GM12878 (cell line): ENCODE measurements at regions not wholly inside any gene's neighbourhood (a gene's known extent, or its start where the extent isn't known, plus 50 kb on each side); places are given as distances from the start of the nearest gene placed in this dataset.

Experiments used
- ATAC-seq: fragments of 200-7000 bp; cut with Tn5 transposase; 3 replicates; pipeline ENCODE4 v1.9.1; 2020; ENCODE audit warnings: mild to moderate bottlenecking, moderate library complexity
- BruUV-seq: library from RNA; stranded (reverse); fragments of 400-500 nt; replicated peaks from 2 replicates; lab custom pipeline; 2021; lab: Mats Ljungman, UMichigan
- CTCF ChIA-PET: fragments of 300-600 bp; sonication (Branson Sonifier 250); formaldehyde crosslinking; extraction: SDS; loops from one replicate; lab custom pipeline; 2021; ENCODE audit warnings: inconsistent platforms; lab: Yijun Ruan, JAX
- POLR2A ChIA-PET: fragments of 350-600 bp; formaldehyde crosslinking; extraction: SDS; loops from one replicate; lab custom pipeline; 2021; ENCODE audit warnings: inconsistent platforms; lab: Charles Lee
- RAD21 ChIA-PET: fragments of 300-600 bp; sonication (Branson Sonifier 250); formaldehyde crosslinking; loops from one replicate; lab custom pipeline; 2023; ENCODE audit warnings: antibody characterized with exemption; ENCODE audit not compliant: unreplicated experiment; lab: Charles Lee
- SMC1A ChIA-PET: fragments of 300-600 bp; sonication (Branson Sonifier 250); formaldehyde crosslinking; loops from one replicate; lab custom pipeline; 2023; ENCODE audit not compliant: unreplicated experiment, uncharacterized antibody; lab: Charles Lee
- DNase-seq: peaks from one replicate; pipeline ENCODE4 v3.0.0-alpha.2; 2011; ENCODE audit warnings: low read depth, low spot score
- FAIRE-seq: peaks from 3 replicates; lab custom pipeline; 2011; peaks lifted over from hg19 to GRCh38; lab: Jason Lieb, UNC
- H2AFZ ChIP-seq: 2 replicates; pipeline ENCODE4 v1.6.0; 2011; ENCODE audit warnings: low read depth, low read length, control low read depth; ENCODE audit not compliant: control insufficient read depth
- H3K27ac ChIP-seq: 2 replicates; pipeline ENCODE4 v1.5.1; 2011; ENCODE audit warnings: control low read depth; ENCODE audit not compliant: control insufficient read depth, insufficient read depth
- H3K27me3 ChIP-seq, 2 experiments: replicated peaks in 1 of 2; 2 replicates each; pipeline versions ENCODE4 v1.6.0 to v1.6.1; 2011; ENCODE audit warnings: low read length in 1 of 2; ENCODE audit not compliant: control insufficient read depth in 2 of 2, insufficient read depth in 2 of 2
- H3K36me3 ChIP-seq, 2 experiments: 2 replicates each; pipeline ENCODE4 v1.5.1; 2011; ENCODE audit warnings: low read length in 1 of 2; ENCODE audit not compliant: control insufficient read depth in 2 of 2, insufficient read depth in 2 of 2
- H3K4me1 ChIP-seq: 2 replicates; pipeline ENCODE4 v1.6.1; 2011; ENCODE audit warnings: mild to moderate bottlenecking, low read length, moderate library complexity, mixed read lengths; ENCODE audit not compliant: control insufficient read depth, insufficient read depth
- H3K4me2 ChIP-seq: 2 replicates; pipeline ENCODE4 v1.6.0; 2011; ENCODE audit warnings: control low read depth; ENCODE audit not compliant: control insufficient read depth, insufficient read depth
- H3K4me3 ChIP-seq: fragments of 200-600 bp; sonication (generic); 2 replicates; pipeline ENCODE4 v1.5.1; 2016
- H3K79me2 ChIP-seq: 2 replicates; pipeline ENCODE4 v1.6.0; 2011; ENCODE audit warnings: low read length; ENCODE audit not compliant: control insufficient read depth, insufficient read depth
- H3K9ac ChIP-seq: 2 replicates; pipeline ENCODE4 v1.8.0; 2011; ENCODE audit warnings: low read length, control low read depth, mixed read lengths; ENCODE audit not compliant: control insufficient read depth, insufficient read depth
- H3K9me3 ChIP-seq: replicated peaks from 3 replicates; pipeline ENCODE4 v1.5.1; 2011; ENCODE audit warnings: mild to moderate bottlenecking, low read length; ENCODE audit not compliant: control insufficient read depth, insufficient read depth
- H4K20me1 ChIP-seq: 2 replicates; pipeline ENCODE4 v1.6.0; 2011; ENCODE audit not compliant: control insufficient read depth, insufficient read depth
- IRF3 ChIP-seq: fragments of 450-650 bp; IDR thresholded peaks from 2 replicates; pipeline ENCODE4 v1.6.1; 2014; ENCODE audit warnings: mild to moderate bottlenecking
- MEF2B ChIP-seq: fragments of 450-650 bp; IDR thresholded peaks from 2 replicates; pipeline ENCODE4 v1.6.1; 2018; ENCODE audit warnings: mild to moderate bottlenecking, moderate library complexity; ENCODE audit not compliant: partially characterized antibody, poor library complexity, severe bottlenecking
- NFYB ChIP-seq: IDR thresholded peaks from 2 replicates; pipeline ENCODE4 v1.6.1; 2011; ENCODE audit warnings: low read depth, mild to moderate bottlenecking, low read length, improper control_type of control experiment, moderate library complexity; ENCODE audit not compliant: insufficient read depth
- NR2C2 ChIP-seq: IDR thresholded peaks from 2 replicates; pipeline ENCODE4 v1.6.1; 2011; ENCODE audit warnings: borderline replicate concordance, low read depth; ENCODE audit not compliant: control insufficient read depth, insufficient read length
- RELB ChIP-seq: fragments of 450-650 bp; IDR thresholded peaks from 2 replicates; pipeline ENCODE4 v1.6.1; 2017; ENCODE audit warnings: low read depth, mild to moderate bottlenecking, moderate library complexity
- SMAD1 ChIP-seq: fragments of 450-650 bp; IDR thresholded peaks from 2 replicates; pipeline ENCODE4 v1.6.1; 2018; ENCODE audit warnings: mild to moderate bottlenecking, low read depth; ENCODE audit not compliant: partially characterized antibody
- SMARCA5 ChIP-seq: fragments of 450-650 bp; IDR thresholded peaks from 2 replicates; pipeline ENCODE4 v1.6.1; 2017; ENCODE audit warnings: mild to moderate bottlenecking
- SP1 ChIP-seq: IDR thresholded peaks from one replicate; pipeline ENCODE4 v1.6.1; 2011; ENCODE audit warnings: low read depth, low read length
- SPI1 ChIP-seq: IDR thresholded peaks from 2 replicates; pipeline ENCODE4 v1.6.1; 2011; ENCODE audit warnings: low read depth, mild to moderate bottlenecking, low read length, moderate library complexity, borderline replicate concordance; ENCODE audit not compliant: insufficient read depth
- SREBF1 ChIP-seq: IDR thresholded peaks from 2 replicates; pipeline ENCODE4 v1.6.1; 2012; ENCODE audit warnings: mild to moderate bottlenecking, low read length
- WGBS: methylation state at CpG from one replicate; pipeline ENCODE4 v1.1.6; 2016; ENCODE audit warnings: low lambda C conversion rate; ENCODE audit not compliant: insufficient replicate concordance, insufficient coverage; ENCODE audit errors: missing lambda C conversion rate; 5-methylcytosine and 5-hydroxymethylcytosine counted together
- in situ Hi-C: fragments of 300-500 bp; cut with MboI; formaldehyde crosslinking; loops from 9 replicates; pipeline ENCODE4 v1.14.3; 2018; ENCODE audit warnings: mixed read lengths
- intact Hi-C: fragments of 100-400 bp; cut with micrococcal nuclease; formaldehyde crosslinking; loops from one replicate; pipeline ENCODE4 v1.14.2; 2022; ENCODE audit not compliant: unreplicated experiment
- TF ChIP-seq, protein P1 (sequence below): IDR thresholded peaks from 2 replicates; pipeline ENCODE4 v1.6.1; 2012; ENCODE audit warnings: low read length, inconsistent platforms

- H3K27ac ChIP-seq, result no peak overlapping the region
- ChIA-PET POLR2A (no interaction called here), CTCF (no interaction called here), SMC1A (no interaction called here), RAD21 (no interaction called here)
- H3K9ac ChIP-seq, result no peak overlapping the region
- intact Hi-C loops (no loop called here), in situ Hi-C loops (no loop called here)
- no peaks in the 10 kb centered on the region for H3K4me1 ChIP-seq
- no peaks in the 10 kb centered on the region for H4K20me1 ChIP-seq
- no peak overlapping the region for H2AFZ ChIP-seq
- no peak overlapping the region for H3K4me3 ChIP-seq
- DNase-seq, result no peak
- no peak overlapping the region for H3K4me2 ChIP-seq
- no peak for FAIRE-seq
- no TSS peak for BruUV-seq
- H3K9me3 ChIP-seq, result no peaks in the 10 kb centered on the region
- TF ChIP-seq MEF2B (no peak), SMAD1 (no peak)
- no peak for ATAC-seq
- 9% methylated on average over 1 of the region's 1 CpG for WGBS
- no peaks in the 10 kb centered on the region for H3K27me3 ChIP-seq
- no peaks in the 10 kb centered on the region for H3K79me2 ChIP-seq
- no peaks in the 10 kb centered on the region for H3K36me3 ChIP-seq
Measured at GRCh38 chr5:4386152-4386551, 754.0 kb upstream of the ADAMTS16 start.

DNA sequence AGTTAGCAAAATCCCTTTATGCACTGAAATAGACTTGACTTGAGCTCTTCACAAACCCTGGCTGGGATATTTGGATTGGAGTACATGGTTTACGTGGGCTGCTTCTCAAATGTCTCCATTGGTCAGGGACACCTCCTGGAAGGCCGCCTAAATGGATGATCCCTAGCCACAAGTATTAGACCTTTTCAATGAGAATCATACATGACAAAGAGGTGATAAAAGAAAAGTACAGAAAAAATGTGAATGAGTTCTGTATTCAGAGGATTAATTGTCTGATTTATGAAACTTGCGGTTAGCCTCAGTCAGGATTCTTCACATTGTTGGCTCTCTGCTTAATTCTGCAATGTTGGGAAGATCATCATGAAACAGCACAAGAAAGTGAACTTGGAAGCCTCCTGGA is 752.8 kb upstream of the ADAMTS16 start:
- ChIA-PET SMC1A (no interaction called here), CTCF (no interaction called here), RAD21 (no interaction called here), POLR2A (no interaction called here)
- Histone ChIP-seq H2AFZ (no peak overlapping the region), H3K4me1 (no peaks in the 10 kb centered on the region), H3K36me3 (no peaks in the 10 kb centered on the region), H3K9ac (no peak overlapping the region), H4K20me1 (no peaks in the 10 kb centered on the region), H3K79me2 (no peaks in the 10 kb centered on the region), H3K27ac (no peak overlapping the region), H3K4me2 (no peak overlapping the region), H3K27me3 (no peaks in the 10 kb centered on the region), H3K9me3 (no peaks in the 10 kb centered on the region), H3K4me3 (no peak overlapping the region)
- 64% methylated on average over 3 of the region's 3 CpGs for WGBS
- BruUV-seq, result no TSS peak
- in situ Hi-C loops (no loop called here), intact Hi-C loops (no loop called here)
- no peak for TF ChIP-seq SREBF1
- no peak for TF ChIP-seq SP1
- no peak for TF ChIP-seq SMARCA5
- TF ChIP-seq, protein P1, sequence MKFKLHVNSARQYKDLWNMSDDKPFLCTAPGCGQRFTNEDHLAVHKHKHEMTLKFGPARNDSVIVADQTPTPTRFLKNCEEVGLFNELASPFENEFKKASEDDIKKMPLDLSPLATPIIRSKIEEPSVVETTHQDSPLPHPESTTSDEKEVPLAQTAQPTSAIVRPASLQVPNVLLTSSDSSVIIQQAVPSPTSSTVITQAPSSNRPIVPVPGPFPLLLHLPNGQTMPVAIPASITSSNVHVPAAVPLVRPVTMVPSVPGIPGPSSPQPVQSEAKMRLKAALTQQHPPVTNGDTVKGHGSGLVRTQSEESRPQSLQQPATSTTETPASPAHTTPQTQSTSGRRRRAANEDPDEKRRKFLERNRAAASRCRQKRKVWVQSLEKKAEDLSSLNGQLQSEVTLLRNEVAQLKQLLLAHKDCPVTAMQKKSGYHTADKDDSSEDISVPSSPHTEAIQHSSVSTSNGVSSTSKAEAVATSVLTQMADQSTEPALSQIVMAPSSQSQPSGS, result no peak
- no peak for TF ChIP-seq NR2C2
- TF ChIP-seq IRF3, result no peak
- TF ChIP-seq NFYB, result no peak
- no peak for TF ChIP-seq RELB
- no peak for TF ChIP-seq SPI1
- DNase-seq, result no peak
- no peak for FAIRE-seq
- ATAC-seq, result no peak
